ENCODE measurements at regions not wholly inside any gene's neighbourhood (a gene's known extent, or its start where the extent isn't known, plus 50 kb on each side); places are given as distances from the start of the nearest gene placed in this dataset.

- DNase-seq (no peak), ATAC-seq (no peak)
- no peaks in the 10 kb centered on the region for H3K27me3 ChIP-seq (ENCODE audit: low read depth)
- H3K4me1 ChIP-seq = no peaks in the 10 kb centered on the region
- no peak overlapping the region for H3K4me3 ChIP-seq
- no peaks in the 10 kb centered on the region for H3K36me3 ChIP-seq
- H3K27ac ChIP-seq = no peak overlapping the region
- intact Hi-C loops (cut with DNase I) = no loop called here
- TF ChIP-seq CTCF (IDR thresholded peaks at IDR 0.05) = no peak
- H3K9me3 ChIP-seq = no peaks in the 10 kb centered on the region
These were observed 552.4 kb downstream of the RFPL4B start for GRCh38 chr6:112899541-112899940.

GRCh38 chr6:112903361-112903760 lies 556.2 kb downstream of the RFPL4B start:
- no peaks in the 10 kb centered on the region for H3K36me3 ChIP-seq
- H3K4me1 ChIP-seq = no peaks in the 10 kb centered on the region
- ATAC-seq (no peak), DNase-seq (no peak)
- intact Hi-C loops (cut with DNase I) = no loop called here
- no peak overlapping the region for H3K4me3 ChIP-seq
- H3K27me3 ChIP-seq (ENCODE audit: low read depth) = no peaks in the 10 kb centered on the region
- H3K9me3 ChIP-seq = no peaks in the 10 kb centered on the region
- no peak overlapping the region for H3K27ac ChIP-seq
- no peak for TF ChIP-seq CTCF (IDR thresholded peaks at IDR 0.05)

- TF ChIP-seq CTCF (IDR thresholded peaks at IDR 0.05) = no peak
- Histone ChIP-seq H3K27ac (no peak overlapping the region), H3K4me3 (no peak overlapping the region), H3K4me1 (no peaks in the 10 kb centered on the region), H3K27me3 (ENCODE audit: low read depth) (no peaks in the 10 kb centered on the region), H3K9me3 (no peaks in the 10 kb centered on the region), H3K36me3 (no peaks in the 10 kb centered on the region)
- ATAC-seq = no peak
- no peak for DNase-seq
- intact Hi-C loops (cut with DNase I) = no loop called here
These were observed 559.6 kb downstream of the RFPL4B start for GRCh38 chr6:112906726-112907125.

GRCh38 chr6:112909781-112910180 lies 562.7 kb downstream of the RFPL4B start:
- Histone ChIP-seq H3K9me3 (no peaks in the 10 kb centered on the region), H3K4me1 (no peaks in the 10 kb centered on the region), H3K4me3 (no peak overlapping the region), H3K27ac (no peak overlapping the region), H3K27me3 (ENCODE audit: low read depth) (no peaks in the 10 kb centered on the region), H3K36me3 (no peaks in the 10 kb centered on the region)
- no peak for DNase-seq
- ATAC-seq = no peak
- TF ChIP-seq CTCF (IDR thresholded peaks at IDR 0.05) = no peak
- intact Hi-C loops (cut with DNase I) = no loop called here

GRCh38 chr6:112910256-112910655 lies 563.1 kb downstream of the RFPL4B start:
- DNase-seq (no peak), ATAC-seq (no peak)
- Histone ChIP-seq H3K4me1 (no peaks in the 10 kb centered on the region), H3K9me3 (no peaks in the 10 kb centered on the region), H3K4me3 (no peak overlapping the region), H3K27me3 (ENCODE audit: low read depth) (no peaks in the 10 kb centered on the region), H3K27ac (no peak overlapping the region), H3K36me3 (no peaks in the 10 kb centered on the region)
- TF ChIP-seq CTCF (IDR thresholded peaks at IDR 0.05) = no peak
- intact Hi-C loops (cut with DNase I) = no loop called here

GRCh38 chr6:112911959-112912358 lies 564.8 kb downstream of the RFPL4B start:
- no peak overlapping the region for H3K4me3 ChIP-seq
- ATAC-seq (no peak), DNase-seq (no peak)
- H3K36me3 ChIP-seq = no peaks in the 10 kb centered on the region
- no peaks in the 10 kb centered on the region for H3K27me3 ChIP-seq (ENCODE audit: low read depth)
- no peaks in the 10 kb centered on the region for H3K4me1 ChIP-seq
- no peak overlapping the region for H3K27ac ChIP-seq
- no peaks in the 10 kb centered on the region for H3K9me3 ChIP-seq
- intact Hi-C loops (cut with DNase I) = no loop called here
- no peak for TF ChIP-seq CTCF (IDR thresholded peaks at IDR 0.05)
